ENCODE measurements at regions not wholly inside any gene's neighbourhood (a gene's known extent, or its start where the extent isn't known, plus 50 kb on each side); places are given as distances from the start of the nearest gene placed in this dataset.

- no peaks in the 10 kb centered on the region for H3K79me2 ChIP-seq (ENCODE audit: control insufficient read depth, low read length)
- H3K4me1 ChIP-seq (ENCODE audit: control insufficient read depth, low read length), result peaks cover 75% of the 10 kb centered on the region
- H3K9me3 ChIP-seq (ENCODE audit: control insufficient read depth, insufficient read depth, low read length), result peaks cover 7% of the 10 kb centered on the region
- H4K20me1 ChIP-seq (ENCODE audit: control insufficient read depth, insufficient read depth, low read depth, low read length), result no peaks in the 10 kb centered on the region
- H3K27me3 ChIP-seq (ENCODE audit: control insufficient read depth, low read length), result no peaks in the 10 kb centered on the region
- no peak overlapping the region for H3K27ac ChIP-seq (ENCODE audit: low read depth, low read length)
- no peak for TF ChIP-seq EZH2phosphoT487 (IDR thresholded peaks at IDR 0.05; ENCODE audit: borderline replicate concordance, low read length)
- no peak for TF ChIP-seq CTCF (IDR thresholded peaks at IDR 0.05; ENCODE audit: low read depth, low read length, poor library complexity, severe bottlenecking)
- no peaks in the 10 kb centered on the region for H3K9me2 ChIP-seq (replicated peaks; ENCODE audit: control insufficient read depth, low read length)
- H3K4me3 ChIP-seq (ENCODE audit: low read length), result no peak overlapping the region
- no peaks in the 10 kb centered on the region for H3K36me3 ChIP-seq (ENCODE audit: control insufficient read depth, low read length)
- H3F3A ChIP-seq (ENCODE audit: control insufficient read depth, insufficient read depth), result peaks cover 9% of the 10 kb centered on the region
- H3K4me2 ChIP-seq (ENCODE audit: low read length), result no peak overlapping the region
Observed at GRCh38 chr22:49357661-49358440, 469.8 kb downstream of the BRD1 start.

GRCh38 chr22:49356428-49356827, 471.2 kb downstream of the BRD1 start:
- Histone ChIP-seq H3K27me3 (ENCODE audit: control insufficient read depth, low read length) (no peaks in the 10 kb centered on the region), H3F3A (ENCODE audit: control insufficient read depth, insufficient read depth) (peaks cover 14% of the 10 kb centered on the region), H4K20me1 (ENCODE audit: control insufficient read depth, insufficient read depth, low read depth, low read length) (no peaks in the 10 kb centered on the region), H3K4me3 (ENCODE audit: low read length) (no peak overlapping the region), H3K4me1 (ENCODE audit: control insufficient read depth, low read length) (peaks cover 76% of the 10 kb centered on the region), H3K9me2 (replicated peaks; ENCODE audit: control insufficient read depth, low read length) (no peaks in the 10 kb centered on the region), H3K9me3 (ENCODE audit: control insufficient read depth, insufficient read depth, low read length) (peaks cover 7% of the 10 kb centered on the region), H3K27ac (ENCODE audit: low read depth, low read length) (no peak overlapping the region), H3K4me2 (ENCODE audit: low read length) (no peak overlapping the region), H3K79me2 (ENCODE audit: control insufficient read depth, low read length) (no peaks in the 10 kb centered on the region), H3K36me3 (ENCODE audit: control insufficient read depth, low read length) (no peaks in the 10 kb centered on the region)
- TF ChIP-seq CTCF (IDR thresholded peaks at IDR 0.05; ENCODE audit: low read depth, low read length, poor library complexity, severe bottlenecking) (no peak), EZH2phosphoT487 (IDR thresholded peaks at IDR 0.05; ENCODE audit: borderline replicate concordance, low read length) (no peak)

GRCh38 chr22:49355211-49355920, 472.3 kb downstream of the BRD1 start:
- H3K4me1 ChIP-seq (ENCODE audit: control insufficient read depth, low read length), result peaks cover 76% of the 10 kb centered on the region
- H3K9me3 ChIP-seq (ENCODE audit: control insufficient read depth, insufficient read depth, low read length), result peaks cover 7% of the 10 kb centered on the region
- no peak overlapping the region for H3K4me3 ChIP-seq (ENCODE audit: low read length)
- H3K27ac ChIP-seq (ENCODE audit: low read depth, low read length), result no peak overlapping the region
- no peaks in the 10 kb centered on the region for H3K27me3 ChIP-seq (ENCODE audit: control insufficient read depth, low read length)
- H3K4me2 ChIP-seq (ENCODE audit: low read length), result no peak overlapping the region
- no peaks in the 10 kb centered on the region for H3K9me2 ChIP-seq (replicated peaks; ENCODE audit: control insufficient read depth, low read length)
- no peaks in the 10 kb centered on the region for H3K36me3 ChIP-seq (ENCODE audit: control insufficient read depth, low read length)
- no peak for TF ChIP-seq EZH2phosphoT487 (IDR thresholded peaks at IDR 0.05; ENCODE audit: borderline replicate concordance, low read length)
- no peak for TF ChIP-seq CTCF (IDR thresholded peaks at IDR 0.05; ENCODE audit: low read depth, low read length, poor library complexity, severe bottlenecking)
- no peaks in the 10 kb centered on the region for H3K79me2 ChIP-seq (ENCODE audit: control insufficient read depth, low read length)
- no peaks in the 10 kb centered on the region for H4K20me1 ChIP-seq (ENCODE audit: control insufficient read depth, insufficient read depth, low read depth, low read length)
- H3F3A ChIP-seq (ENCODE audit: control insufficient read depth, insufficient read depth), result peaks cover 14% of the 10 kb centered on the region
